Ascending aorta (tissue), 2 donors: ENCODE measurements at regions not wholly inside any gene's neighbourhood (a gene's known extent, or its start where the extent isn't known, plus 50 kb on each side); places are given as distances from the start of the nearest gene placed in this dataset.

Experiments
- DNase-seq, 2 donors: peaks; one replicate each; pipeline ENCODE4 v3.0.0-alpha.2; 2019; ENCODE audit warnings: low spot score in 2 of 2
- H3K27ac ChIP-seq, 2 donors: fragments of 200-600 bp; sonication (generic); one replicate each; pipeline ENCODE4 v1.5.1; 2016 to 2017; ENCODE audit warnings: mild to moderate bottlenecking in 1 of 2
- H3K27me3 ChIP-seq: fragments of 200-600 bp; sonication (generic); one replicate; pipeline ENCODE4 v1.5.1; 2017
- H3K36me3 ChIP-seq, 2 donors: fragments of 200-600 bp; sonication (generic); one replicate each; pipeline ENCODE4 v1.5.1; 2016
- H3K4me1 ChIP-seq, 2 donors: fragments of 200-600 bp; sonication (generic); one replicate each; pipeline ENCODE4 v1.5.1; 2016 to 2017; ENCODE audit warnings: mild to moderate bottlenecking in 1 of 2
- H3K4me3 ChIP-seq, 2 donors: fragments of 200-600 bp; sonication (generic); one replicate each; pipeline ENCODE4 v1.5.1; 2016 to 2017; ENCODE audit warnings: mild to moderate bottlenecking in 1 of 2
- H3K9me3 ChIP-seq, 2 donors: fragments of 200-600 bp; sonication (generic); one replicate each; pipeline ENCODE4 v1.5.1; 2016
- intact Hi-C: fragments of 100-400 bp; cut with DNase I; formaldehyde crosslinking; loops from one replicate; pipeline ENCODE4 v1.15.1; 2023
- TF ChIP-seq, protein P1 (sequence below), 3 experiments: fragments of 200-600 bp in 2 of 3; fragments of 450-650 bp in 1 of 3; sonication (generic) in 2 of 3; IDR thresholded peaks; one replicate each; pipeline ENCODE4 v1.5.1; 2016 to 2019; ENCODE audit warnings: antibody characterized with exemption in 3 of 3, mild to moderate bottlenecking in 1 of 3, moderate library complexity in 1 of 3

- TF ChIP-seq, protein P1, sequence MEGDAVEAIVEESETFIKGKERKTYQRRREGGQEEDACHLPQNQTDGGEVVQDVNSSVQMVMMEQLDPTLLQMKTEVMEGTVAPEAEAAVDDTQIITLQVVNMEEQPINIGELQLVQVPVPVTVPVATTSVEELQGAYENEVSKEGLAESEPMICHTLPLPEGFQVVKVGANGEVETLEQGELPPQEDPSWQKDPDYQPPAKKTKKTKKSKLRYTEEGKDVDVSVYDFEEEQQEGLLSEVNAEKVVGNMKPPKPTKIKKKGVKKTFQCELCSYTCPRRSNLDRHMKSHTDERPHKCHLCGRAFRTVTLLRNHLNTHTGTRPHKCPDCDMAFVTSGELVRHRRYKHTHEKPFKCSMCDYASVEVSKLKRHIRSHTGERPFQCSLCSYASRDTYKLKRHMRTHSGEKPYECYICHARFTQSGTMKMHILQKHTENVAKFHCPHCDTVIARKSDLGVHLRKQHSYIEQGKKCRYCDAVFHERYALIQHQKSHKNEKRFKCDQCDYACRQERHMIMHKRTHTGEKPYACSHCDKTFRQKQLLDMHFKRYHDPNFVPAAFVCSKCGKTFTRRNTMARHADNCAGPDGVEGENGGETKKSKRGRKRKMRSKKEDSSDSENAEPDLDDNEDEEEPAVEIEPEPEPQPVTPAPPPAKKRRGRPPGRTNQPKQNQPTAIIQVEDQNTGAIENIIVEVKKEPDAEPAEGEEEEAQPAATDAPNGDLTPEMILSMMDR (IDR thresholded peaks at IDR 0.05) = no peak
- Histone ChIP-seq H3K4me1 (peaks cover 4 to 48% of the 10 kb centered on the region in 2 donors), H3K27me3 (no peaks in the 10 kb centered on the region), H3K27ac (peak overlapping the region; percentile 86 to 90), H3K4me3 (peak overlapping the region; percentile 20 to 37), H3K36me3 (no peaks in the 10 kb centered on the region), H3K9me3 (no peaks in the 10 kb centered on the region)
- intact Hi-C loops = no loop called here
- DNase-seq = no peak
These were observed 118.8 kb upstream of the GALNT15 start for GRCh38 chr3:16055606-16056211.

DNA sequence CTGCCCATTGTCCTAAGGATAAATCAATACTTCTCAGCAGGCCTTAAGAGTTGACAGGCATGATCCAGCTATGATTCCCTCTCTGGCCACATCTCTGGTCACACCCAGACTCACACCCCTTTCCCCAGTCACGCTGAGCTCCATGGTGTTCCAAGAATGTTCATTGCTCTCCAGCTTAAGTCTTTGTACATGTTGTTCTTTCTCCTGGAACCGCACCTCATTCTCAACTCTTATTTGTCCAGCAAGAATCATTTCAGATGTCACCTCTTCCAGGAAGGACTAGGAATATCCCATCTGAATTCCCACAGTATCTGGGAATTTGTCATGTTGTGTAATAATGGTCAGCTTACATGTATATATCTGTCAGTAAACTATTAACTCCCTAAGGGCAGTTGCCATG is 118.3 kb upstream of the GALNT15 start:
- intact Hi-C loops = no loop called here
- H3K4me1 ChIP-seq = peaks cover 5 to 53% of the 10 kb centered on the region in 2 donors
- peak overlapping the region in 1 of 2 donors; percentile 37 for H3K4me3 ChIP-seq
- TF ChIP-seq, protein P1 (IDR thresholded peaks at IDR 0.05) = no peak
- no peaks in the 10 kb centered on the region for H3K9me3 ChIP-seq
- H3K27ac ChIP-seq = peak overlapping the region; percentile 86 to 90
- H3K36me3 ChIP-seq = no peaks in the 10 kb centered on the region
- no peaks in the 10 kb centered on the region for H3K27me3 ChIP-seq
- DNase-seq = peak in 1 of 2 donors; percentile 85

DNA sequence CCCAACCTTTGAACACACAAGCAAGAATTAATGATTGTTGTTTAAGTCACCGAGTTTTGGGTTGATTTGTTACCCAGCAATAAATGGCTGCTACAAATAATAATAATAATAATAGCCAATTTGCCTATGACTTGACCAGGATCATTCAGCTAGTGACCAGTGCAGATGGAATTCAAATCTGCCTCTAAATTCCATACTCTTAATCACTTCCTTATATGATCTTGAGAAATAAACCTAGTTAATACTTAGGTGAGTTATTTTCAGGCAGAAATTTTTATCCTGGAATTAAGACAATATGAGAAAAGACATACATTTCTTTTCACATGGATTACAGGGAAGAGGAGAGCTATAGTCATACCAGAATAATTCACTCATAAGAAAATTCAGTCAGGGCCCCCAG is 116.0 kb upstream of the GALNT15 start:
- no peak for DNase-seq
- Histone ChIP-seq H3K9me3 (no peaks in the 10 kb centered on the region), H3K36me3 (no peaks in the 10 kb centered on the region), H3K27me3 (no peaks in the 10 kb centered on the region), H3K4me1 (peaks cover 5 to 56% of the 10 kb centered on the region in 2 donors), H3K27ac (peak overlapping the region; percentile 68 to 90), H3K4me3 (no peak overlapping the region)
- intact Hi-C loops = no loop called here
- TF ChIP-seq, protein P1 (IDR thresholded peaks at IDR 0.05) = no peak

DNA sequence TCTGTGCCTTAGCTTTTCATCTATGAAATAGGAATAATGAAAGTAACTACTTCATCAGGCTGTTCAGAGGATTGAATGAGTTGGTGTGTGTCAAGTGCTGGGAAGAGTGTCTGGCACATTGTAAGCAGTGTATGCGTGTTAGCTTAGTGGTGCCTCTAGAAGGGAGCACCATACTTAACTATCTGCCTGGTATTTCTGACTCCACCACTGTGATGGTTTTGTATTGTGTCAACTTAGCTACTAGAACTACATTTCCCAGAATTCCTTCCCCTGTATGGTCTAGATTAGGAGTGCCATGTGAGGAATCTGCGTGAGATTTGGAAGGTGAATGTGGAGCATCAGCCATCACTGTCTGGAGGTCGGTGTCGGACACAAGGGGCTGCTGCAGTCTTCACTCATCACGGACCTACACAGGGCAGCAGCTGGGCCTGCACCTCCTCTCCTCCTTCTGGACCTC is 115.4 kb upstream of the GALNT15 start:
- intact Hi-C loops = no loop called here

DNA sequence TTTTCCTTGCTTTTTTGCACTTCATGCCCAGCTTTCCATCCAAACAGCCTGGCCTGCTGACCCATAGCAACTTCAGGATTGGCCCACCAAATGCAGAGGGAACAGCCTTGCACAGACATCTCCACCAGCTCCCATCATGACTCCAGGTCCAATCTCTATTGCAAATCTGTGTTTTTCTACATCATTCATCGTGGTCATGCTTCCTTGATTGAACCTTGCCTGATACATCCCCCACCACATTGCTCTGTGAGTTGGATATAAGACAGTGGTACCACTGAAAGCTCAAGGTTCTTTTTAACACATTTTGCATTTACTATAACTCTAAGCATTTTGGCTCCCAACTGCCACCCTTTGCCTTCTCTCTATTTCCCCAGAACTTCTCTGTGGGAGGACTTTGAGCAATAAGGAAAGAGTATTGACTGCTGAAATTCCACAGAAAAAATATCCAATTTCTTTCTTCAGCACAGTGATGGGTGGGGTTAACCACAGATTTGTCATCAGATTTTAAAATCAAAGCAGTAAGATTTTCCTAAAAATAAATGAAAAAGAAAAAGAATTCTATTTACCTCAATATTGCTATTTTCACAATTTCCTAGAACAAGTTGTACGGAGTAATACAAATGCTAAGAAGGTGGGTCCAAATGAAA is 114.6 kb upstream of the GALNT15 start:
- Histone ChIP-seq H3K9me3 (no peaks in the 10 kb centered on the region), H3K27ac (peak overlapping the region; percentile 68 to 90), H3K36me3 (no peaks in the 10 kb centered on the region), H3K4me3 (no peak overlapping the region), H3K4me1 (peaks cover 6 to 45% of the 10 kb centered on the region in 2 donors), H3K27me3 (no peaks in the 10 kb centered on the region)
- DNase-seq = no peak
- intact Hi-C loops = no loop called here
- TF ChIP-seq, protein P1 (IDR thresholded peaks at IDR 0.05) = no peak

More for the DNA sequence above, 115.4 kb upstream of the GALNT15 start:
- no peaks in the 10 kb centered on the region for H3K27me3 ChIP-seq
- H3K9me3 ChIP-seq = no peaks in the 10 kb centered on the region
- H3K4me1 ChIP-seq = peaks cover 5 to 50% of the 10 kb centered on the region in 2 donors
- H3K4me3 ChIP-seq = no peak overlapping the region
- DNase-seq = no peak
- peak overlapping the region; percentile 68 to 90 for H3K27ac ChIP-seq
- TF ChIP-seq, protein P1 (IDR thresholded peaks at IDR 0.05) = no peak
- H3K36me3 ChIP-seq = no peaks in the 10 kb centered on the region
